Cardiac muscle cell (in vitro differentiated cells and primary cell): ENCODE measurements at regions not wholly inside any gene's neighbourhood (a gene's known extent, or its start where the extent isn't known, plus 50 kb on each side); places are given as distances from the start of the nearest gene placed in this dataset.

Source experiments
- DNase-seq, 2 donors: peaks; one replicate each; pipeline versions ENCODE4 v3.0.0 to v3.0.0-alpha.2; 2010 to 2017; ENCODE audit warnings: low read depth in 1 of 2, low spot score in 1 of 2
- H3K27ac ChIP-seq: fragments of 200-600 bp; sonication (generic); 2 replicates; pipeline ENCODE4 v1.5.1; 2016
- H3K27me3 ChIP-seq: fragments of 200-600 bp; sonication (generic); 2 replicates; pipeline ENCODE4 v1.6.0; 2016; ENCODE audit warnings: control low read depth
- H3K36me3 ChIP-seq: fragments of 200-600 bp; sonication (generic); 2 replicates; pipeline ENCODE4 v1.5.1; 2016; ENCODE audit warnings: control low read depth
- H3K4me1 ChIP-seq: fragments of 200-600 bp; sonication (generic); 2 replicates; pipeline ENCODE4 v1.8.1; 2017; ENCODE audit warnings: low read depth, mild to moderate bottlenecking, mixed run types
- H3K4me3 ChIP-seq: fragments of 200-600 bp; sonication (generic); 2 replicates; pipeline ENCODE4 v1.5.1; 2016; ENCODE audit warnings: mild to moderate bottlenecking
- H3K9me3 ChIP-seq: fragments of 200-600 bp; sonication (generic); 2 replicates; pipeline ENCODE4 v1.5.1; 2017; ENCODE audit warnings: low read depth, mild to moderate bottlenecking, control low read depth
- TF ChIP-seq, protein P1 (sequence below): IDR thresholded peaks from 2 replicates; pipeline ENCODE4 v1.5.1; 2012; ENCODE audit warnings: low read depth, mild to moderate bottlenecking, low read length

GRCh38 chr5:156036640-156037039 is 290.3 kb upstream of the SGCD start:
- DNase-seq, result no peak
- Histone ChIP-seq H3K36me3 (no peaks in the 10 kb centered on the region), H3K27ac (no peak overlapping the region), H3K4me3 (no peak overlapping the region), H3K4me1 (no peaks in the 10 kb centered on the region), H3K27me3 (no peaks in the 10 kb centered on the region), H3K9me3 (no peaks in the 10 kb centered on the region)
- TF ChIP-seq, protein P1, sequence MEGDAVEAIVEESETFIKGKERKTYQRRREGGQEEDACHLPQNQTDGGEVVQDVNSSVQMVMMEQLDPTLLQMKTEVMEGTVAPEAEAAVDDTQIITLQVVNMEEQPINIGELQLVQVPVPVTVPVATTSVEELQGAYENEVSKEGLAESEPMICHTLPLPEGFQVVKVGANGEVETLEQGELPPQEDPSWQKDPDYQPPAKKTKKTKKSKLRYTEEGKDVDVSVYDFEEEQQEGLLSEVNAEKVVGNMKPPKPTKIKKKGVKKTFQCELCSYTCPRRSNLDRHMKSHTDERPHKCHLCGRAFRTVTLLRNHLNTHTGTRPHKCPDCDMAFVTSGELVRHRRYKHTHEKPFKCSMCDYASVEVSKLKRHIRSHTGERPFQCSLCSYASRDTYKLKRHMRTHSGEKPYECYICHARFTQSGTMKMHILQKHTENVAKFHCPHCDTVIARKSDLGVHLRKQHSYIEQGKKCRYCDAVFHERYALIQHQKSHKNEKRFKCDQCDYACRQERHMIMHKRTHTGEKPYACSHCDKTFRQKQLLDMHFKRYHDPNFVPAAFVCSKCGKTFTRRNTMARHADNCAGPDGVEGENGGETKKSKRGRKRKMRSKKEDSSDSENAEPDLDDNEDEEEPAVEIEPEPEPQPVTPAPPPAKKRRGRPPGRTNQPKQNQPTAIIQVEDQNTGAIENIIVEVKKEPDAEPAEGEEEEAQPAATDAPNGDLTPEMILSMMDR, result no peak

GRCh38 chr5:156037151-156037909 is 289.6 kb upstream of the SGCD start:
- Histone ChIP-seq H3K4me1 (no peaks in the 10 kb centered on the region), H3K36me3 (no peaks in the 10 kb centered on the region), H3K9me3 (no peaks in the 10 kb centered on the region), H3K27me3 (no peaks in the 10 kb centered on the region), H3K27ac (no peak overlapping the region), H3K4me3 (no peak overlapping the region)
- no peak for DNase-seq
- TF ChIP-seq, protein P1, result no peak

DNA sequence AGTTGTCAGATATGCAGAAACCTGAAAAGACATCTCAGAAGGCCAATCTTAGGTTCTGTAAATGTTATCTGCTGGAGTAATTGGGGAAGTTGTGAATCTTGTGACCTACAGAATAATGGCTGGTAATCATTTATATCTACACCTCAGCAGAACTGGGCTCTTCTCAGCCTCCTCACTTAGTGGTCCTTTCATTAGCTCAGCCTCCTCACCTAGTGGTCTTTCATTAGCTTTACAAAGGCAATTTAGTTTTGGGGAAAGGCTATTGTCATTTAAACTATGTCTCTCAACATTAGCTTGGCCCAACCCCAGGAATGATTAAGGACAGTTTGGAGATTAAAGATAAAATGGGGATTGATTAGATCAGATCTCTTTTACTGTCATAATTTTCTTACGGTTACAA is 284.2 kb upstream of the SGCD start:
- no peaks in the 10 kb centered on the region for H3K9me3 ChIP-seq
- H3K4me1 ChIP-seq, result no peaks in the 10 kb centered on the region
- DNase-seq, result no peak
- no peak overlapping the region for H3K27ac ChIP-seq
- no peaks in the 10 kb centered on the region for H3K27me3 ChIP-seq
- no peak overlapping the region for H3K4me3 ChIP-seq
- no peaks in the 10 kb centered on the region for H3K36me3 ChIP-seq
- TF ChIP-seq, protein P1, result no peak

- H3K27me3 ChIP-seq, result no peaks in the 10 kb centered on the region
- H3K9me3 ChIP-seq, result no peaks in the 10 kb centered on the region
- no peak for DNase-seq
- H3K4me1 ChIP-seq, result no peaks in the 10 kb centered on the region
- TF ChIP-seq, protein P1, result no peak
- no peaks in the 10 kb centered on the region for H3K36me3 ChIP-seq
- H3K27ac ChIP-seq, result no peak overlapping the region
- no peak overlapping the region for H3K4me3 ChIP-seq
Measured at GRCh38 chr5:156043351-156043750, 283.6 kb upstream of the SGCD start.

DNA sequence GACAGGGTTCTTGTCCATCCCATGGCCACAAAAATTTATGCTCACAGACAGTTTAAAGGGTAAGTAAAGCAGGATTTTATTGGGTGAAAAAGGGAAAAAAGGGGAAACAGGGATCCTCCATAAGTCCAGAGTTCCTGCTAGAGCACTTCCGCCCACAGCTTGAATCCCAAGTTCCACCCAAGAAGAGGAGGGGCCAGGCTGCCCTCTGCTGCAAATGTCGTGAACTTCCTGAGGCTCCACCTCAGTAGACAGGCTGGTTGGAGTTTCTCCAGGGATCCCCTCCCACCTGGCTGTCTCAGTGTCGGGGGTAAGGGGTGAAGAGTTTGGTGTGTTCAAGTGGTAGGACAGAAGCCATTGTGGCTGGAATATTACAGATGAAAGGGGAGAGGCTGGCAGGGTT is 275.0 kb upstream of the SGCD start:
- no peaks in the 10 kb centered on the region for H3K9me3 ChIP-seq
- H3K4me3 ChIP-seq, result no peak overlapping the region
- no peaks in the 10 kb centered on the region for H3K36me3 ChIP-seq
- no peak for DNase-seq
- no peaks in the 10 kb centered on the region for H3K4me1 ChIP-seq
- TF ChIP-seq, protein P1, result no peak
- H3K27me3 ChIP-seq, result no peaks in the 10 kb centered on the region
- no peak overlapping the region for H3K27ac ChIP-seq

GRCh38 chr5:156052656-156053055 is 274.3 kb upstream of the SGCD start:
- no peaks in the 10 kb centered on the region for H3K9me3 ChIP-seq
- H3K27me3 ChIP-seq, result no peaks in the 10 kb centered on the region
- no peak overlapping the region for H3K4me3 ChIP-seq
- no peak overlapping the region for H3K27ac ChIP-seq
- TF ChIP-seq, protein P1, result no peak
- no peaks in the 10 kb centered on the region for H3K4me1 ChIP-seq
- no peaks in the 10 kb centered on the region for H3K36me3 ChIP-seq
- no peak for DNase-seq
